DND-41 (cell line): ENCODE measurements at regions not wholly inside any gene's neighbourhood (a gene's known extent, or its start where the extent isn't known, plus 50 kb on each side); places are given as distances from the start of the nearest gene placed in this dataset.

ENCODE experiments used
- ATAC-seq: fragments of 200-7000 bp; cut with Tn5 transposase; 3 replicates; pipeline ENCODE4 v1.9.1; 2021; ENCODE audit warnings: low read depth; ENCODE audit not compliant: insufficient read depth
- DNase-seq: peaks from one replicate; pipeline ENCODE4 v3.0.0-alpha.2; 2020
- H2AFZ ChIP-seq: 2 replicates; pipeline ENCODE4 v1.6.0; 2012; ENCODE audit warnings: low read depth, low read length
- H3K27ac ChIP-seq: 2 replicates; pipeline ENCODE4 v1.5.1; 2012; ENCODE audit warnings: low read length, inconsistent platforms
- H3K27me3 ChIP-seq: fragments of 200-600 bp; sonication (generic); 2 replicates; pipeline ENCODE4 v1.6.0; 2012; ENCODE audit warnings: low read length, mild to moderate bottlenecking, inconsistent platforms; ENCODE audit not compliant: insufficient read depth, poor library complexity
- H3K36me3 ChIP-seq: 2 replicates; pipeline ENCODE4 v1.5.1; 2012; ENCODE audit warnings: low read length, inconsistent platforms; ENCODE audit not compliant: insufficient read depth
- H3K4me1 ChIP-seq: 2 replicates; pipeline ENCODE4 v1.5.1; 2012; ENCODE audit warnings: mild to moderate bottlenecking, low read length; ENCODE audit not compliant: insufficient read depth
- H3K4me2 ChIP-seq: 2 replicates; pipeline ENCODE4 v1.6.0; 2012; ENCODE audit warnings: mild to moderate bottlenecking, moderate library complexity, low read length, inconsistent platforms; ENCODE audit not compliant: insufficient read depth
- H3K4me3 ChIP-seq, 2 experiments: fragments of 200-600 bp in 1 of 2; shearing (Covaris generic) in 1 of 2; 2 replicates each; pipeline ENCODE4 v1.5.1; 2012 to 2016; ENCODE audit warnings: inconsistent platforms in 2 of 2, low read length in 2 of 2, mild to moderate bottlenecking in 2 of 2, low read depth in 1 of 2, moderate library complexity in 1 of 2
- H3K79me2 ChIP-seq: 2 replicates; pipeline ENCODE4 v1.6.0; 2012; ENCODE audit warnings: low read length, inconsistent platforms; ENCODE audit not compliant: insufficient read depth
- H3K9ac ChIP-seq: 2 replicates; pipeline ENCODE4 v1.6.0; 2012; ENCODE audit warnings: low read depth, mild to moderate bottlenecking, inconsistent platforms, low read length, moderate library complexity
- H3K9me3 ChIP-seq: 2 replicates; pipeline ENCODE4 v1.5.1; 2012; ENCODE audit warnings: low read length, moderate library complexity, mild to moderate bottlenecking, inconsistent platforms; ENCODE audit not compliant: insufficient read depth, severe bottlenecking
- H4K20me1 ChIP-seq: 2 replicates; pipeline ENCODE4 v1.6.0; 2012; ENCODE audit warnings: low read length; ENCODE audit not compliant: insufficient read depth
- EZH2 ChIP-seq: IDR thresholded peaks from 3 replicates; pipeline ENCODE4 v1.6.1; 2012; ENCODE audit warnings: borderline replicate concordance, low read depth, mild to moderate bottlenecking, moderate library complexity, low read length, inconsistent platforms; ENCODE audit not compliant: severe bottlenecking
- TF ChIP-seq, protein P1 (sequence below): IDR thresholded peaks from 2 replicates; pipeline ENCODE4 v1.5.1; 2012; ENCODE audit warnings: borderline replicate concordance, low read length, moderate library complexity, mild to moderate bottlenecking; ENCODE audit not compliant: poor library complexity, severe bottlenecking; ENCODE audit errors: extremely low read depth

DNA sequence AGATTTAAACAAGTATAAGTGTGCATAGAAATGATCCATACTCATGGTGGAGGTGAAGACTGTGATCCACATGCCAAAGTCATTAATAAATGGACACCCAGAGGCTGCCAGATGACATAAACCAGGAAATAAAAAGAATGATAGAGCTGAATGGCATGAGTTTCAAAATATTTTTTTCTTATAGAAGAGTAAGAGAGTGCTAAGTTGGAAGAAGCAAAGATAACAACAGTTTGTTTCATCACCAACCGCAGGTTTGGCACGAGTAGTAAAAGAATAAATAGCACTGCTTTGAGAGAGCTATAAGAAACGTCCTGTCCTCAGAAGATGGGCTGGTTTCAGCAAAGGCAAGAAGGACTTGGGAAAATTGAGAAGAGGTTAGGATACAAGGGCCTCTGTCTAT, 246.9 kb downstream of the UBE3D start:
- H3K9me3 ChIP-seq: no peaks in the 10 kb centered on the region
- H3K4me2 ChIP-seq: no peak overlapping the region
- no peaks in the 10 kb centered on the region for H3K79me2 ChIP-seq
- no peaks in the 10 kb centered on the region for H3K4me1 ChIP-seq
- H3K27ac ChIP-seq: no peak overlapping the region
- ATAC-seq: no peak
- no peak for DNase-seq
- H3K4me3 ChIP-seq: no peak overlapping the region
- H3K36me3 ChIP-seq: no peaks in the 10 kb centered on the region
- H3K9ac ChIP-seq: no peak overlapping the region
- H3K27me3 ChIP-seq: no peaks in the 10 kb centered on the region
- H2AFZ ChIP-seq: no peak overlapping the region
- no peaks in the 10 kb centered on the region for H4K20me1 ChIP-seq
- TF ChIP-seq, protein P1, sequence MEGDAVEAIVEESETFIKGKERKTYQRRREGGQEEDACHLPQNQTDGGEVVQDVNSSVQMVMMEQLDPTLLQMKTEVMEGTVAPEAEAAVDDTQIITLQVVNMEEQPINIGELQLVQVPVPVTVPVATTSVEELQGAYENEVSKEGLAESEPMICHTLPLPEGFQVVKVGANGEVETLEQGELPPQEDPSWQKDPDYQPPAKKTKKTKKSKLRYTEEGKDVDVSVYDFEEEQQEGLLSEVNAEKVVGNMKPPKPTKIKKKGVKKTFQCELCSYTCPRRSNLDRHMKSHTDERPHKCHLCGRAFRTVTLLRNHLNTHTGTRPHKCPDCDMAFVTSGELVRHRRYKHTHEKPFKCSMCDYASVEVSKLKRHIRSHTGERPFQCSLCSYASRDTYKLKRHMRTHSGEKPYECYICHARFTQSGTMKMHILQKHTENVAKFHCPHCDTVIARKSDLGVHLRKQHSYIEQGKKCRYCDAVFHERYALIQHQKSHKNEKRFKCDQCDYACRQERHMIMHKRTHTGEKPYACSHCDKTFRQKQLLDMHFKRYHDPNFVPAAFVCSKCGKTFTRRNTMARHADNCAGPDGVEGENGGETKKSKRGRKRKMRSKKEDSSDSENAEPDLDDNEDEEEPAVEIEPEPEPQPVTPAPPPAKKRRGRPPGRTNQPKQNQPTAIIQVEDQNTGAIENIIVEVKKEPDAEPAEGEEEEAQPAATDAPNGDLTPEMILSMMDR: no peak
- TF ChIP-seq EZH2: no peak

DNA sequence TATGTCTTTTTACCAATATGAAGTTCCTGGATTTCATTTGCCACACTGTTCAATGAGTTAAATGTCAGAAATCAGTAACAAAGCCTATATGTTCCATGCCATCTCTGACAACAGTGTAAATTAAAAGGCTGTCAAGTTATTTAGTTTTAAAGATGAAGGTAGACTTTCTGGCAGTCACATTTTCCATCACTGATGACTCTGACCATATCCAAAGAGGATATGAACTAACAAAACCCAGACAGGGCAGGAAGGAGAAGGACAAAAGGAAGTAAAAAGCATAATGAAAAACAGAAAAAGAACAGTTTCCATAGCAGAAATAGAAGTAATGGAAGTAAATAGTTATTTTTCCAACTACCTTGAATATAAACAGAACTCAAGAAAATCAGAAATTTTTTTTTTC, 242.3 kb downstream of the UBE3D start:
- Histone ChIP-seq H3K36me3 (no peaks in the 10 kb centered on the region), H3K27ac (no peak overlapping the region), H3K4me1 (no peaks in the 10 kb centered on the region), H3K79me2 (no peaks in the 10 kb centered on the region), H3K27me3 (no peaks in the 10 kb centered on the region), H3K9me3 (no peaks in the 10 kb centered on the region), H3K4me2 (no peak overlapping the region), H3K9ac (no peak overlapping the region), H4K20me1 (no peaks in the 10 kb centered on the region), H3K4me3 (no peak overlapping the region), H2AFZ (no peak overlapping the region)
- TF ChIP-seq, protein P1: no peak
- no peak for TF ChIP-seq EZH2
- no peak for DNase-seq
- no peak for ATAC-seq

DNA sequence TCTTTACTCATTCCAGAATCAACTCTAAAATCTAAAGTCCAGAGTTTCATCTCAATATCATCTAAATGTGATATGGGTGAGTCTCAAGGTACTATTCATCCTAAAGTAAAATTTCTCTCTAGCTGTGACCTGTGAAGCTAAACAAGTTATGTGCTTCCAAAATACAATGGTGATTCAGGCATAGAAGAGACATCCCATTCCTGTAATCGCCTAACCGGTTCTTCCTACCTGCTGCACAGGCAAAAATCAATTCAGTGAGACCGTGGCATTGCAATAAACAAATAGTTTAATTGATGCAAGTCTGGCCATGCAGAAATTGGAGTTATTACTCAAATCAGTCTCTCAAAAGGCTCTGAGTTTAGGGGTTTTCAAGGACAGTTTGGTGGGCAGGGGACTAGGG, 232.8 kb downstream of the UBE3D start:
- Histone ChIP-seq H3K27ac (no peak overlapping the region), H3K4me2 (no peak overlapping the region), H3K9me3 (no peaks in the 10 kb centered on the region), H3K4me3 (no peak overlapping the region), H2AFZ (no peak overlapping the region), H3K79me2 (no peaks in the 10 kb centered on the region), H3K36me3 (no peaks in the 10 kb centered on the region), H3K27me3 (no peaks in the 10 kb centered on the region), H3K4me1 (no peaks in the 10 kb centered on the region), H4K20me1 (no peaks in the 10 kb centered on the region), H3K9ac (no peak overlapping the region)
- no peak for ATAC-seq
- TF ChIP-seq EZH2: no peak
- TF ChIP-seq, protein P1: no peak
- DNase-seq: no peak

DNA sequence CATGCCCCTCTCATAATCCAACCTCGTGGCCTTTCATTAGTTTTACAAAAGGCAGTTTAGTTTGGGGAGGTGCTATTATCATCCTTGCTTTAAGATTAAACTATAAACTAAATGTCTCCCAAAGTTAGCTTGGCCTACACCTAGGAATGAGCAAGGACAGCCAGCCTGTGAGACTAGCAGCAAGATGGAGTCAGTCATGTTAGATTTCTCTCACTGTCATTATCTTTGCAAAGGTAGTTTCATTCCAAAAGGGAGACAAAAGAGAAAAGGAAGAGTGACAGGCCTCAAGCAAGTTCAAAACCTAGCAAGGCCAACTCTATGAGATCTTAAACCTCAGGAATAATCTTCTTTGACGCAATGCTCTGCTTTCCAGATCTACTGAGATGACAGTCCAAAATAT, 232.2 kb downstream of the UBE3D start:
- no peaks in the 10 kb centered on the region for H3K36me3 ChIP-seq
- H3K27ac ChIP-seq: no peak overlapping the region
- ATAC-seq (no peak), DNase-seq (no peak)
- H3K4me1 ChIP-seq: no peaks in the 10 kb centered on the region
- H3K9ac ChIP-seq: no peak overlapping the region
- H3K79me2 ChIP-seq: no peaks in the 10 kb centered on the region
- no peaks in the 10 kb centered on the region for H4K20me1 ChIP-seq
- no peak overlapping the region for H3K4me2 ChIP-seq
- H2AFZ ChIP-seq: no peak overlapping the region
- no peak for TF ChIP-seq EZH2
- TF ChIP-seq, protein P1: no peak
- no peaks in the 10 kb centered on the region for H3K9me3 ChIP-seq
- no peak overlapping the region for H3K4me3 ChIP-seq
- no peaks in the 10 kb centered on the region for H3K27me3 ChIP-seq
